GM12875 (cell line): ENCODE measurements at regions not wholly inside any gene's neighbourhood (a gene's known extent, or its start where the extent isn't known, plus 50 kb on each side); places are given as distances from the start of the nearest gene placed in this dataset.

Source experiments
- H3K4me3 ChIP-seq: one replicate; pipeline ENCODE4 v1.5.1; 2011; ENCODE audit warnings: low read depth, low read length, control low read depth
- TF ChIP-seq, protein P1 (sequence below): IDR thresholded peaks from 2 replicates; pipeline ENCODE4 v1.5.1; 2011; ENCODE audit warnings: low read depth, mild to moderate bottlenecking, control low read depth, inconsistent platforms, low read length, moderate library complexity, borderline replicate concordance; ENCODE audit not compliant: insufficient read depth

- H3K4me3 ChIP-seq: no peak overlapping the region
- TF ChIP-seq, protein P1, sequence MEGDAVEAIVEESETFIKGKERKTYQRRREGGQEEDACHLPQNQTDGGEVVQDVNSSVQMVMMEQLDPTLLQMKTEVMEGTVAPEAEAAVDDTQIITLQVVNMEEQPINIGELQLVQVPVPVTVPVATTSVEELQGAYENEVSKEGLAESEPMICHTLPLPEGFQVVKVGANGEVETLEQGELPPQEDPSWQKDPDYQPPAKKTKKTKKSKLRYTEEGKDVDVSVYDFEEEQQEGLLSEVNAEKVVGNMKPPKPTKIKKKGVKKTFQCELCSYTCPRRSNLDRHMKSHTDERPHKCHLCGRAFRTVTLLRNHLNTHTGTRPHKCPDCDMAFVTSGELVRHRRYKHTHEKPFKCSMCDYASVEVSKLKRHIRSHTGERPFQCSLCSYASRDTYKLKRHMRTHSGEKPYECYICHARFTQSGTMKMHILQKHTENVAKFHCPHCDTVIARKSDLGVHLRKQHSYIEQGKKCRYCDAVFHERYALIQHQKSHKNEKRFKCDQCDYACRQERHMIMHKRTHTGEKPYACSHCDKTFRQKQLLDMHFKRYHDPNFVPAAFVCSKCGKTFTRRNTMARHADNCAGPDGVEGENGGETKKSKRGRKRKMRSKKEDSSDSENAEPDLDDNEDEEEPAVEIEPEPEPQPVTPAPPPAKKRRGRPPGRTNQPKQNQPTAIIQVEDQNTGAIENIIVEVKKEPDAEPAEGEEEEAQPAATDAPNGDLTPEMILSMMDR: no peak
Measured at GRCh38 chr5:123929055-123929474, 417.1 kb downstream of the CSNK1G3 start.

DNA sequence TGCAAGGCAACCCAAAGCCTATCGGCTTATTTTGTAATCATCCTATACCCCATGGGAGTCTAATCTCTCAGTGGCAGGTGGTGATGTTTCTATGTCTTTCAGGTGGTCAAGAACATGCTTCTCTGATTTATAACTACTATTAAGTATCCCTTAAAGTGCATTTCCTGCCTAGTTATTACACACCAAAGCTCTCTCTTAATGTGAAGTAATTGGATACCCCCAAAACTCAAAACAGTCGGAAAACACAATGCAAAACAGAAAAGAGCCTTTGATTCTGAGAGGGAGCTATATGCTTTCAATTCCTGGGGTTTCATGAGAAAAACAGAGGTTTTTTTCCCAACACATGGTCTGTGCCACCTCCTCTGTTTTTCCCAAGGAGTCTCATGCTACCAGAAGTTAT lies 416.4 kb downstream of the CSNK1G3 start:
- no peak overlapping the region for H3K4me3 ChIP-seq
- TF ChIP-seq, protein P1: no peak

GRCh38 chr5:123921193-123921592 lies 409.2 kb downstream of the CSNK1G3 start:
- TF ChIP-seq, protein P1: no peak

DNA sequence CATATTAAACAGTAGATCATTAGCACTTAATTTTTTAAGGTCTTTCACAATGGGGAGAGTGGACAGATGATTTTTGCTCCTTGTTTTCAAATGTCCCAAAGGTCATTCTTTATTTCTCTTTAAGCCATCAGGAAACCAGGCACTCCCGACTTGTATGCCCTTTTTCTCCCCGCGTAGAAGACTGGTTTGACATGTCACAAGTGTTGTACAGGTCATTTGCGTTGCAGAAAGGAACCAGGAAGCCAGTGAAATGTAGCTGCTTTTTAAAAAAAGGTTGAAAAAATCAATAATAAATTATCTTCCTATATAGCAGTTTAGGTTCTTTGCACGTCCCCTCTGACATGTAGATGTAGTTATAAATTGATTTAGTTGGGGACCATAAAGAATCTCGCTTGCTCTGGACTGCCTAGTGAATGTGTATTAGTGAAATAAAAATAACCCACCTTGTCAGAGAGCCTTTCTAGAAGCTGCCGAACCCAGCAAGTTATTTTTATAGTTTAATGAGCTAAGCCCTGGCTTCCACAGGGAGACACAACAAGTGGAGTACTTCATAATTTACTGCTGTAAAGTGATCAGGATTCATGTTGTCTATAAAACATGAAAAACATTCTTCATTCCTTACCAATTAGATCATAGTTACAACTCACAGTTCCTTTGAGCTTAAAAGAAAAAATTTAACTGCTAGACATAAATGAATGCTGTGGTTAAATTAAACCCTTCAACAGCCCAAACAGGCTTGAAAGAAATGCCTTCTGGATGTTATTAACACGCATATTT lies 404.6 kb downstream of the CSNK1G3 start:
- TF ChIP-seq, protein P1: no peak
- no peak overlapping the region for H3K4me3 ChIP-seq

More at GRCh38 chr5:123921193-123921592, 409.2 kb downstream of the CSNK1G3 start:
- no peak overlapping the region for H3K4me3 ChIP-seq

DNA sequence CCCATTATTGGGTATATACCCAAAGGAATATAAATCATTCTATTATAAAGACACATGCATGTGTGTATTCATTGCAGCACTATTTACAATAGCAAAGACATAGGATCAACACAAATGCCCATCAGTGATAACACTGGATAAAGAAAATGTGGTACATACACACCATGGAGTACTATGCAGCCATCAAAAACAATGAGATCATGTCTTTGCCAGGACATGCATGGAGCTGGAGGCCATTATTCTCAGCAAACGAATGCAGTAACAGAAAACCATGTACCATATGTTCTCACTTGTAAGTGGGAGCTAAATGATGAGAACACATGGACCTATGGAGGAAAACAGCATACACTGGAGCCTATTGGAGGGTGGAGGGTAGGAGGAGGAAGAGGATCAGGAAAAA lies 402.4 kb downstream of the CSNK1G3 start:
- TF ChIP-seq, protein P1: no peak
- H3K4me3 ChIP-seq: no peak overlapping the region

DNA sequence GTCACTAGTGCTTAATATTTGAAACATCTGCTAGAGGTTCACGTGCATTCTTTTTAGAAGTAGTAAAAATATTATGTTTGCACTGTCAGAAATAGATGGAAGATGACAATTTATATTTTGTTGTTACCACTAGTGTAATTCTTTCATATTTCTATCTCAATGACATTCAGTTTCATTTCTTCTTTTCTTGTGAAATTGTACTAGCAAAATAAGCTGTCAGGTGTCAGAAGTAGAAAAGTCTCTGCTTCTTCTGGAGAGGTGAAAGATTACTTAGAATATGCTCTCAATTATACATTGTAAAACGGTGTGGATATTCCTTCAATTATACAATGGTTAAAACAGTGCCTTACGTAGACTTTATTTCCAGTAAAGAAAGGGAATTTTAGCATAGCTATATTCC lies 395.4 kb downstream of the CSNK1G3 start:
- no peak overlapping the region for H3K4me3 ChIP-seq
- TF ChIP-seq, protein P1: no peak

DNA sequence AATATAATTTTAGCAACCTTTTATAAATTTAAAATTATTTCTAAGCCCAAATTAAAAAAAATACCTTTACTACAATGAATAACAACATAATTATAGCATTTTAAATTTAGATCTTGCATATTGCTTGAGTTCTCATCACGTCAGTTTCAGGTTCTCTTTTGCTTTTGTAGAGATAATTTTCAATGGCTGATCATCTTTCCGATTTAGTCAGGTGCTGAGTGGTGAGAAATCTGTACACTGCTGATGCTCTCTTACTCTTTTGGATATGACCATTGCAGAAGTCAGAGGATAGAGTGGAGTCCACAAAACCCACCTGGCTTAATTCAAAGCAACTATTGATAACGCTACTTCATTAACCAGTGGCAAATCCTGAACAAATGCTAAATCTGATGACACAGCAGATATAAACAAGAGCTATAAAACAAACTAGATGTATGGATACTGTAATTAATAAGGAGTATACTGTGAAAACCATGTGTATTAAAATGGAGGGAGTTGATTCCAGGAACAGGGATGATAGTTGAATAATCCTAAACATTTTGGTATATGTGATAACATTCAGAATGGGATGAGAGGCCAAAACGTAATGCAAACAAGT lies 394.8 kb downstream of the CSNK1G3 start:
- no peak overlapping the region for H3K4me3 ChIP-seq
- TF ChIP-seq, protein P1: no peak
